ENCODE measurements at regions not wholly inside any gene's neighbourhood (a gene's known extent, or its start where the extent isn't known, plus 50 kb on each side); places are given as distances from the start of the nearest gene placed in this dataset.

DNA sequence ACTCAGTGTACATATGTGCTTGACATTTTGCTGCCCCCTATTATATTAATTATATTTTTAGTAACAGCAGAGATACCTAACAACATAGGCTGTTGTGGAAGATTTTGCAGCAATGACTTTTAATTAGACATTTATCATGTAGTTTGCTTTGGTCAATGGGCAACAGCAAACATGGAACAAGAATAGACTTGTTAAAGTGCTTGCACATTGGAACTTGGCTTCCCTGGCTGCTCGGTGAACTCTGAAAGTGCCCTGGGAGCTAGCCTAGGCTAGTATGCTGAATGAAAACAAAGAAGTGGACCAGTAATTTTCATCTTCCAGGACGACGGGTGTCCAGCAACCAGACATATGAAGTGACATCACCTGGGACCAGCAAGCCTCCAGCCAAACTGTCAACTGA lies 1157.1 kb downstream of the ARAP2 start:
- Histone ChIP-seq H3K9me3 (ENCODE audit: insufficient read depth, low read length) (no peaks in the 10 kb centered on the region), H3K36me3 (ENCODE audit: insufficient read depth, insufficient read length, low read length) (no peaks in the 10 kb centered on the region), H3K27me3 (ENCODE audit: insufficient read depth, insufficient read length) (no peaks in the 10 kb centered on the region), H3K4me3 (ENCODE audit: insufficient read length, low read depth) (no peak overlapping the region), H3K9ac (ENCODE audit: insufficient read length, low read depth) (no peak overlapping the region), H3K4me1 (ENCODE audit: insufficient read depth, insufficient read length) (no peaks in the 10 kb centered on the region)
- DNase-seq (ENCODE audit: low read depth, low spot score), result no peak
- TF ChIP-seq YY1 (IDR thresholded peaks at IDR 0.05; ENCODE audit: insufficient read depth, insufficient read length), result no peak
- TF ChIP-seq ZNF274 (IDR thresholded peaks at IDR 0.05; ENCODE audit: low read depth, low read length), result no peak
- no peak for TF ChIP-seq SUZ12 (IDR thresholded peaks at IDR 0.05; ENCODE audit: extremely low read depth, insufficient read depth, insufficient read length)

DNA sequence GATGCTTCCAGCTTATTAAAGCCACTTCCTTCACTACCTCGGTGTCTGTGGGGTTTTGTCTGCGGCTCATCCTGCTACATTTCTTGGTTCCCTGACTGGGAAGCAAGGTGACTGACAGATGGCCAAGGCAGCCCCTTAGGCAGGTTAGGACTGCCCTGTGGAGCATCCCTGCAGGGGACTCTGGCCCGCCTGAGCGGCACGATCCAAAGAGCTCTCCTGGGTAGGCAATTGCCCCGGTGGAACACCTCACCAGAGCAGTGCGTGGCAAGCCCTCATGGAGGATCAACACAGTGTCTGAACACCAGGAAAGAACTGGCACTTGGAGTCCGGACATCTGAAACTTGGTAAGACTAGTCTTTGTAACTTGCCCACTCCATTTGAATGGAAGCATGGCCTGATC lies 1143.4 kb downstream of the ARAP2 start:
- no peaks in the 10 kb centered on the region for H3K4me1 ChIP-seq (ENCODE audit: insufficient read depth, insufficient read length)
- no peak for DNase-seq (ENCODE audit: low read depth, low spot score)
- H3K9me3 ChIP-seq (ENCODE audit: insufficient read depth, low read length), result no peaks in the 10 kb centered on the region
- no peaks in the 10 kb centered on the region for H3K27me3 ChIP-seq (ENCODE audit: insufficient read depth, insufficient read length)
- no peak overlapping the region for H3K9ac ChIP-seq (ENCODE audit: insufficient read length, low read depth)
- no peak overlapping the region for H3K4me3 ChIP-seq (ENCODE audit: insufficient read length, low read depth)
- no peak for TF ChIP-seq ZNF274 (IDR thresholded peaks at IDR 0.05; ENCODE audit: low read depth, low read length)
- TF ChIP-seq YY1 (IDR thresholded peaks at IDR 0.05; ENCODE audit: insufficient read depth, insufficient read length), result no peak
- TF ChIP-seq SUZ12 (IDR thresholded peaks at IDR 0.05; ENCODE audit: extremely low read depth, insufficient read depth, insufficient read length), result no peak
- no peaks in the 10 kb centered on the region for H3K36me3 ChIP-seq (ENCODE audit: insufficient read depth, insufficient read length, low read length)

DNA sequence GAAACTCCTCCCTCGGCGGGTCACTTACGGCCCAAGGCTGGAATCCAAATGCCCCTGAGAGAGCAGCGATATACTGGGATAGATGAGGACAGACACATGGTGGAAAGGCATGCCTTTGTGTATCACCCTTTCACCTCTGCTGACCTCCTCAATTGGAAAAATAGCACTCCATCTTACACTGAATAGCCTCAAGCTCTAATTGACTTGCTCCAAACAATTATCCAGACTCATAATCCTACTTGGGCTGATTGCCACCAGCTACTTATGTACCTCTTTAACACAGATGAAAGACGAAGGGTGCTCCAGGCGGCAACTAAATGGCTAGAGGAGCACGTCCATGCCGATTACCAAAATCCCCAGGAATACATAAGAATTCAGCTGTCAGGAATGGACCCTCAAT lies 1142.2 kb downstream of the ARAP2 start:
- Histone ChIP-seq H3K9me3 (ENCODE audit: insufficient read depth, low read length) (no peaks in the 10 kb centered on the region), H3K4me1 (ENCODE audit: insufficient read depth, insufficient read length) (no peaks in the 10 kb centered on the region), H3K27me3 (ENCODE audit: insufficient read depth, insufficient read length) (no peaks in the 10 kb centered on the region), H3K36me3 (ENCODE audit: insufficient read depth, insufficient read length, low read length) (no peaks in the 10 kb centered on the region), H3K4me3 (ENCODE audit: insufficient read length, low read depth) (no peak overlapping the region), H3K9ac (ENCODE audit: insufficient read length, low read depth) (no peak overlapping the region)
- DNase-seq (ENCODE audit: low read depth, low spot score), result no peak
- TF ChIP-seq ZNF274 (IDR thresholded peaks at IDR 0.05; ENCODE audit: low read depth, low read length) (no peak), YY1 (IDR thresholded peaks at IDR 0.05; ENCODE audit: insufficient read depth, insufficient read length) (no peak)

DNA sequence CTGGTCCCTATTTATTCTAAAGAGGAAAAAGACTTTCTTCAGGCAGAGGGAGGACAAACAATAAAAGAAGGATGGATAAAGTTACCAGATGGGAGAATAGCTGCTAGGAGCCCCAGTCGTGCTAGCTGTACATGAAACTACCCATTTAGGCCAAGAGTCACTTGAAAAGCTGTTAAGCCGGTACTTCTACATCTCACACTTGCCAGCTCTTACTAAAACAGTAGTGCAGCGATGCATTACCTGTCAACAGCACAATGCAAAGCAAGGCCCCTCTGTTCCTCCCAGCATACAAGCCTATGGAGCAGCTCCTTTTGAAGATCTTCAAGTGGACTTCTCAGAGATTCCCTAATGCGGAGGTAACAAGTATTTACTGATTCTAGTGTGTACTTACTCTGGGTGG lies 1138.8 kb downstream of the ARAP2 start:
- TF ChIP-seq SUZ12 (IDR thresholded peaks at IDR 0.05; ENCODE audit: extremely low read depth, insufficient read depth, insufficient read length), result no peak
- TF ChIP-seq ZNF274 (IDR thresholded peaks at IDR 0.05; ENCODE audit: low read depth, low read length), result no peak
- TF ChIP-seq YY1 (IDR thresholded peaks at IDR 0.05; ENCODE audit: insufficient read depth, insufficient read length), result no peak
- no peak for DNase-seq (ENCODE audit: low read depth, low spot score)
- Histone ChIP-seq H3K9me3 (ENCODE audit: insufficient read depth, low read length) (no peaks in the 10 kb centered on the region), H3K36me3 (ENCODE audit: insufficient read depth, insufficient read length, low read length) (no peaks in the 10 kb centered on the region), H3K27me3 (ENCODE audit: insufficient read depth, insufficient read length) (no peaks in the 10 kb centered on the region), H3K9ac (ENCODE audit: insufficient read length, low read depth) (no peak overlapping the region), H3K4me3 (ENCODE audit: insufficient read length, low read depth) (no peak overlapping the region), H3K4me1 (ENCODE audit: insufficient read depth, insufficient read length) (no peaks in the 10 kb centered on the region)

DNA sequence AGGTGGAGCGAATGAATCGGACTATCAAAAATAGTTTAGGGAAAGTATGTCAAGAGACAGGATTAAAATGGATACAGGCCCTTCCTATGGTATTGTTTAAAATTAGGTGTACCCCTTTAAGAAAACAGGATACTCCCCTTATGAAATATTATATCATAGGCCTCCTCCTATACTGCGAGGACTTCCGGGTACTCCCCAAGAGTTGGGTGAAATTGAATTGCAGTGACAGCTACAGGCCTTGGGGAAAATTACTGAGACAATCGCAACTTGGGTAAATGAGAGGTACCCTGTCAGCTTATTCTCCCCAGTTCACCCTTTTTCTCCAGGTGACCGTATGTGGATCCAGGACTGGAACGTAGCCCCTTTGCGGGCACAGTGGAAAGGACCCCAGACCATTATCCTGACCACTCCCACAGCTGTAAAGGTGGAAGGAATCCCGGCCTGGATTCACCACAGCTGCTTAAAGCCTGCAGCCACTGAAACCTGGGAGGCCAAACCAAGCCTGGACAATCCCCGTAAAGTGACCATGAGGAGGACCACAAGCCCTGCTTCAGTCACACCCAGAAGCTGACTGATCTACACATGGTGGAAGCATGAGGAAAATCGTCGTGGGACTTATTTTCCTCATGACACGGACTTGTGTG lies 1138.1 kb downstream of the ARAP2 start:
- no peaks in the 10 kb centered on the region for H3K36me3 ChIP-seq (ENCODE audit: insufficient read depth, insufficient read length, low read length)
- no peaks in the 10 kb centered on the region for H3K4me1 ChIP-seq (ENCODE audit: insufficient read depth, insufficient read length)
- H3K27me3 ChIP-seq (ENCODE audit: insufficient read depth, insufficient read length), result no peaks in the 10 kb centered on the region
- no peaks in the 10 kb centered on the region for H3K9me3 ChIP-seq (ENCODE audit: insufficient read depth, low read length)
- no peak for DNase-seq (ENCODE audit: low read depth, low spot score)
- TF ChIP-seq ZNF274 (IDR thresholded peaks at IDR 0.05; ENCODE audit: low read depth, low read length) (no peak), YY1 (IDR thresholded peaks at IDR 0.05; ENCODE audit: insufficient read depth, insufficient read length) (no peak), SUZ12 (IDR thresholded peaks at IDR 0.05; ENCODE audit: extremely low read depth, insufficient read depth, insufficient read length) (no peak)
- no peak overlapping the region for H3K4me3 ChIP-seq (ENCODE audit: insufficient read length, low read depth)
- no peak overlapping the region for H3K9ac ChIP-seq (ENCODE audit: insufficient read length, low read depth)

DNA sequence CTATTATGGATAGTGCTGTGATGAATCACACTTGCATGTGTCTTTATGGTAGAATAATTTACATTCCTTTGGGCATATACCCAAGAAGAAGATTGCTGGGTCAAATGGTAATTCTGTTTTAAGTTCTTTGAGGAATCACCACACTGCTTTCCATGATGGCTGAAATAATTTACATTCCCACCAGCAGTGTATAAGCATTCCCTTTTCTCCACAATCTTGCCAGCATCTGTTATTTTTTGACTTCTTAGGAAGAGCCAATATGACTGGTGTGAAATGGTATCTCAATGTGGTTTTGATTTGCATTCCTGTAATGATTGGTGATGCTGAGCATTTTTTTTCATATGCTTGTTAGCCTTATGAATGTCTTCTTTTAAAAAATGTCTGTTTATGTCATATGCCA lies 1120.2 kb downstream of the ARAP2 start:
- Histone ChIP-seq H3K9ac (ENCODE audit: insufficient read length, low read depth) (no peak overlapping the region), H3K9me3 (ENCODE audit: insufficient read depth, low read length) (no peaks in the 10 kb centered on the region), H3K4me1 (ENCODE audit: insufficient read depth, insufficient read length) (no peaks in the 10 kb centered on the region), H3K27me3 (ENCODE audit: insufficient read depth, insufficient read length) (no peaks in the 10 kb centered on the region), H3K4me3 (ENCODE audit: insufficient read length, low read depth) (no peak overlapping the region), H3K36me3 (ENCODE audit: insufficient read depth, insufficient read length, low read length) (no peaks in the 10 kb centered on the region)
- no peak for TF ChIP-seq ZNF274 (IDR thresholded peaks at IDR 0.05; ENCODE audit: low read depth, low read length)
- TF ChIP-seq SUZ12 (IDR thresholded peaks at IDR 0.05; ENCODE audit: extremely low read depth, insufficient read depth, insufficient read length), result no peak
- TF ChIP-seq YY1 (IDR thresholded peaks at IDR 0.05; ENCODE audit: insufficient read depth, insufficient read length), result no peak
- DNase-seq (ENCODE audit: low read depth, low spot score), result no peak

DNA sequence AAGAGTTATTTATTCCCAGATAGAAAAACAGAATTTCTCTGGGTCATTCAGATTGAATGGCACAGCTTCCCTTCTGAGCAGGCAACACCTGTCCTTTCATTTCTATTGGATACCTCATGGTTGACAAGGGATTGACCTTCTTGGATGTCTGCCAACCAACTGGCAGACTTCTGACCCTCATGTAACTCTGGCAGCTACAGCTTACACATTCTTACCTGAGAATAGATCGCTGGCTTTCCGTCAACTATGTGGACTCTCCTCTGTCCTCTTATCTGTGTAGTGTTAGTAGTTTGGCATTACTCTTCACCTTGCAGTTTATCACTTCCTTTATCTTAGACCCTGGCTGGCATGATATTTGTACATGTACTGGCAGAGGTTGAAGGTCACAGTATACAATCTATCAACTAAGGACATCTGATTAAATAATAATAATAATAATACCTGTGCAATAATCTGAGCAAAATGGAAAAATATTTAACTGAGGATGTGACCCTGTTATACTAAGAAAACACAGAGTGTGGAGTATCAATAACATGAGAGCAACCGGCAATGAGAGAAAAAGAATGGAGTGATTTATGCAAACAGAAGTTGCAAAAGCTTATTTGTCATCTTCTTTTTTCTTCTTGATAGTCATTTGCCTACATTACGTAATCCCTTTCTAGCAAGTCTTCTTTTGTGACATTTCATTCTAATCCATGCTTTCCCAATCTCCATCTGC lies 1118.2 kb downstream of the ARAP2 start:
- no peak for DNase-seq (ENCODE audit: low read depth, low spot score)
- Histone ChIP-seq H3K4me3 (ENCODE audit: insufficient read length, low read depth) (no peak overlapping the region), H3K4me1 (ENCODE audit: insufficient read depth, insufficient read length) (no peaks in the 10 kb centered on the region), H3K36me3 (ENCODE audit: insufficient read depth, insufficient read length, low read length) (no peaks in the 10 kb centered on the region), H3K27me3 (ENCODE audit: insufficient read depth, insufficient read length) (no peaks in the 10 kb centered on the region), H3K9ac (ENCODE audit: insufficient read length, low read depth) (no peak overlapping the region), H3K9me3 (ENCODE audit: insufficient read depth, low read length) (no peaks in the 10 kb centered on the region)
- TF ChIP-seq SUZ12 (IDR thresholded peaks at IDR 0.05; ENCODE audit: extremely low read depth, insufficient read depth, insufficient read length) (no peak), ZNF274 (IDR thresholded peaks at IDR 0.05; ENCODE audit: low read depth, low read length) (no peak), YY1 (IDR thresholded peaks at IDR 0.05; ENCODE audit: insufficient read depth, insufficient read length) (no peak)

Data from NT2/D1 (cell line).